HCT116 (cell line): ENCODE measurements at regions not wholly inside any gene's neighbourhood (a gene's known extent, or its start where the extent isn't known, plus 50 kb on each side); places are given as distances from the start of the nearest gene placed in this dataset.

Source experiments
- ATAC-seq: fragments of 200-7000 bp; cut with Tn5 transposase; 2 replicates; pipeline ENCODE4 v1.9.1; 2020; ENCODE audit warnings: mild to moderate bottlenecking, moderate library complexity
- BruUV-seq: library from RNA; stranded (reverse); fragments of 400-500 nt; replicated peaks from 2 replicates; lab custom pipeline; 2021; lab: Mats Ljungman, UMichigan
- CTCF ChIA-PET: fragments of 300-600 bp; sonication (Branson Sonifier 250); formaldehyde crosslinking; loops from one replicate; lab custom pipeline; 2021; ENCODE audit warnings: antibody characterized with exemption; lab: Charles Lee
- POLR2A ChIA-PET: fragments of 300-600, 350-600 bp; sonication (Branson Sonifier 250); formaldehyde crosslinking; loops from one replicate; lab custom pipeline; 2021; ENCODE audit warnings: antibody characterized with exemption; lab: Charles Lee
- RAD21 ChIA-PET, 2 experiments: fragments of 300-600 bp; sonication (Branson Sonifier 250); formaldehyde crosslinking; loops; one replicate each; lab custom pipeline; 2023; ENCODE audit warnings: low total read pairs in 2 of 2; ENCODE audit not compliant: uncharacterized antibody in 2 of 2, unreplicated experiment in 2 of 2, low non-redundant PET in 1 of 2; lab: Charles Lee
- DNase-seq: peaks from one replicate; pipeline ENCODE4 v3.0.0-alpha.2; 2010; ENCODE audit warnings: low read depth, low spot score
- H2AFZ ChIP-seq: fragments of 200-600 bp; shearing (Covaris generic), sonication (generic); 2 replicates; pipeline ENCODE4 v1.6.1; 2017; ENCODE audit warnings: low read depth, mixed run types, mixed read lengths, antibody characterized with exemption, low read length; ENCODE audit not compliant: poor library complexity, severe bottlenecking
- H3K27ac ChIP-seq: 2 replicates; pipeline ENCODE4 v1.5.1; 2012; ENCODE audit warnings: low read depth, low read length
- H3K27me3 ChIP-seq: fragments of 200-600 bp; sonication (generic); 2 replicates; pipeline ENCODE4 v1.6.1; 2016; ENCODE audit warnings: mixed run types, low read length, mixed read lengths; ENCODE audit not compliant: insufficient read depth
- H3K36me3 ChIP-seq, 2 experiments: fragments of 200-500 bp in 1 of 2; fragments of 200-600 bp in 1 of 2; sonication (Bioruptor generic) in 1 of 2; sonication (generic) in 1 of 2; 2 replicates each; pipeline versions ENCODE4 v1.5.1 to v1.6.1; 2014 to 2016; ENCODE audit warnings: low read length in 2 of 2, inconsistent platforms in 1 of 2, mixed read lengths in 1 of 2, mixed run types in 1 of 2; ENCODE audit not compliant: insufficient read depth in 2 of 2, control insufficient read depth in 1 of 2
- H3K4me1 ChIP-seq, 2 experiments: fragments of 200-600 bp in 1 of 2; sonication (generic) in 1 of 2; 2 replicates each; pipeline versions ENCODE4 v1.5.1 to v1.6.1; 2012 to 2017; ENCODE audit warnings: low read length in 2 of 2, inconsistent platforms in 1 of 2, mild to moderate bottlenecking in 1 of 2, mixed read lengths in 1 of 2, mixed run types in 1 of 2, moderate library complexity in 1 of 2; ENCODE audit not compliant: insufficient read depth in 2 of 2, control insufficient read depth in 1 of 2
- H3K4me2 ChIP-seq: fragments of 200-600 bp; sonication (generic); 2 replicates; pipeline ENCODE4 v1.6.1; 2017; ENCODE audit warnings: mixed run types, low read length, mixed read lengths
- H3K4me3 ChIP-seq, 2 experiments: fragments of 200-600 bp in 1 of 2; sonication (generic) in 1 of 2; replicated peaks in 1 of 2; 2 replicates each; pipeline ENCODE4 v1.5.1; 2011 to 2016; ENCODE audit warnings: low read length in 2 of 2, control low read depth in 1 of 2, low read depth in 1 of 2, mild to moderate bottlenecking in 1 of 2, mixed read lengths in 1 of 2, mixed run types in 1 of 2
- H3K79me2 ChIP-seq: fragments of 200-600 bp; sonication (generic); 2 replicates; pipeline ENCODE4 v1.6.1; 2017; ENCODE audit warnings: mild to moderate bottlenecking, mixed run types, low read length, moderate library complexity, mixed read lengths; ENCODE audit not compliant: insufficient read depth
- H3K9ac ChIP-seq: fragments of 200-600 bp; sonication (generic); 2 replicates; pipeline ENCODE4 v1.6.1; 2016; ENCODE audit warnings: low read length, mixed read lengths
- H3K9me2 ChIP-seq: fragments of 200-600 bp; sonication (generic), shearing (Covaris generic); 2 replicates; pipeline ENCODE4 v1.6.1; 2017; ENCODE audit warnings: mixed run types, mild to moderate bottlenecking, moderate library complexity; ENCODE audit not compliant: insufficient read depth
- H3K9me3 ChIP-seq, 2 experiments: fragments of 200-500 bp in 1 of 2; fragments of 200-600 bp in 1 of 2; sonication (Bioruptor generic) in 1 of 2; sonication (generic) in 1 of 2; 2 replicates each; pipeline ENCODE4 v1.6.1; 2014 to 2017; ENCODE audit warnings: low read length in 2 of 2, mixed read lengths in 2 of 2, inconsistent platforms in 1 of 2, low read depth in 1 of 2, mild to moderate bottlenecking in 1 of 2, mixed run types in 1 of 2, moderate library complexity in 1 of 2; ENCODE audit not compliant: control insufficient read depth in 1 of 2, insufficient read depth in 1 of 2
- H4K20me1 ChIP-seq: fragments of 200-600 bp; sonication (generic), shearing (Covaris generic); 2 replicates; pipeline ENCODE4 v1.6.1; 2017; ENCODE audit warnings: mixed run types, mild to moderate bottlenecking, moderate library complexity; ENCODE audit not compliant: insufficient read depth
- CBX3 ChIP-seq: IDR thresholded peaks from 2 replicates; pipeline ENCODE4 v1.6.1; 2012; ENCODE audit warnings: low read depth
- ELF1 ChIP-seq: IDR thresholded peaks from 2 replicates; pipeline ENCODE4 v1.6.1; 2012; ENCODE audit warnings: low read depth, borderline replicate concordance
- RAD21 ChIP-seq: IDR thresholded peaks from 2 replicates; pipeline ENCODE4 v1.6.1; 2012; ENCODE audit warnings: low read depth, mild to moderate bottlenecking
- SP1 ChIP-seq: IDR thresholded peaks from 2 replicates; pipeline ENCODE4 v1.6.1; 2012; ENCODE audit warnings: low read depth
- TCF7L2 ChIP-seq: IDR thresholded peaks from 2 replicates; pipeline ENCODE4 v1.7.0; 2011; ENCODE audit warnings: borderline replicate concordance, inconsistent platforms; ENCODE audit not compliant: insufficient read depth, insufficient read length; ENCODE audit errors: extremely low read depth
- ZFX ChIP-seq: fragments of 450-650 bp; IDR thresholded peaks from 2 replicates; pipeline ENCODE4 v1.6.1; 2017
- intact Hi-C: fragments of 100-400 bp; cut with micrococcal nuclease; formaldehyde crosslinking; loops from 2 replicates; pipeline ENCODE4 v1.10.0; 2022

DNA sequence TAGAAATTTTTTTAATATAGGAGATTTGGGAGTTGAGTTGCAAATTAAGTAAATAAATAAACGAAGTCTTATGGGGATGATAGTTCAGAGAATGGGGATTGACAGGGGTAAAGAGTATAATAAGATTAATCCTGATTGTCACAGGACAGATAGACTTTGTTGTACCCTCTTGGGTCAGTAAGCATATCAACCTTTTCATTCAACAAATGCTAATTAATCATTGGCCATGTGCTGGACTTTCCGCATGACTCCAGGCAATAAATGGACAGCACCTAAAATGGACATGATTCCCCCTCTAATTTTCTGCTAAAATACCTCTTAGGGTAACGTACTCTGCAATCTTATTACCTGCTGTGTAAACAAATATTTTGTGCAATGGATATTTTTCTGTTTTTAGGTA is 1331.1 kb upstream of the ADGRL3 start:
- Histone ChIP-seq H3K9me3 (peaks cover 18 to 42% of the 10 kb centered on the region in 2 experiments; a peak in 2 of 4 replicates), H3K4me1 (no peaks in the 10 kb centered on the region), H3K36me3 (no peaks in the 10 kb centered on the region), H3K4me3 (no peak overlapping the region), H3K9me2 (no peaks in the 10 kb centered on the region), H3K79me2 (no peaks in the 10 kb centered on the region), H3K9ac (no peak overlapping the region), H4K20me1 (no peaks in the 10 kb centered on the region), H3K27me3 (no peaks in the 10 kb centered on the region), H2AFZ (no peak overlapping the region), H3K4me2 (no peak overlapping the region), H3K27ac (no peak overlapping the region)
- ChIA-PET RAD21 (no interaction called here), POLR2A (no interaction called here), CTCF (no interaction called here)
- ATAC-seq: no peak
- DNase-seq: no peak
- no TSS peak for BruUV-seq
- no peak for TF ChIP-seq TCF7L2
- TF ChIP-seq ZFX: no peak
- no peak for TF ChIP-seq CBX3
- intact Hi-C loops: no loop called here

DNA sequence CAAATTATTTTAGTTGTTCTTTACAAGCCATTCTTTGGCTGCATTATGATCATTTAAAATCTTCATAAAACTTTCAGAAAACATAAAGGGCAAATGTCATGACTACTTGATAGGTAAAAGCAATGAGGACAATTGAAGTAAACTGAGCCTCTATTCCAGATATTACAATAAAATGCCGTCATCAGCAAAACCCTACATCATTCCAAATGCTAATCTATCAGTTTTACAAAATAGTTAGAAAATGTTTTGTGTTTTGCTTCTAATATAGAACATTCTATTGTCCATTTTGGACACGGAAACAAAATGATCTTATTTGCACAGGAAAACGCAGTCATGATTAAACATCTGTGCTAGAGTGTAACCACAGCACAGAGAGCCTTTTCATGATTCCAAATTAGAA is 1330.6 kb upstream of the ADGRL3 start:
- H3K4me3 ChIP-seq: no peak overlapping the region
- no peak overlapping the region for H3K4me2 ChIP-seq
- no peak overlapping the region for H3K27ac ChIP-seq
- no peak overlapping the region for H2AFZ ChIP-seq
- no peak for DNase-seq
- ChIA-PET CTCF (no interaction called here), RAD21 (no interaction called here), POLR2A (no interaction called here)
- H3K9ac ChIP-seq: no peak overlapping the region
- peaks cover 13 to 40% of the 10 kb centered on the region in 2 experiments; a peak in 2 of 4 replicates for H3K9me3 ChIP-seq
- intact Hi-C loops: no loop called here
- H3K4me1 ChIP-seq: no peaks in the 10 kb centered on the region
- no peaks in the 10 kb centered on the region for H4K20me1 ChIP-seq
- no peak for TF ChIP-seq SP1
- TF ChIP-seq ELF1: no peak
- no peak for TF ChIP-seq RAD21
- no peaks in the 10 kb centered on the region for H3K27me3 ChIP-seq
- no peaks in the 10 kb centered on the region for H3K79me2 ChIP-seq
- no TSS peak for BruUV-seq
- H3K36me3 ChIP-seq: no peaks in the 10 kb centered on the region
- no peak for ATAC-seq
- H3K9me2 ChIP-seq: no peaks in the 10 kb centered on the region
